Neuron (in vitro differentiated cells): ENCODE measurements at regions not wholly inside any gene's neighbourhood (a gene's known extent, or its start where the extent isn't known, plus 50 kb on each side); places are given as distances from the start of the nearest gene placed in this dataset.

Experiments used
- H2AFZ ChIP-seq: one replicate; pipeline ENCODE4 v1.6.1; 2013; ENCODE audit warnings: low read depth, mild to moderate bottlenecking, inconsistent platforms, low read length, moderate library complexity
- H3K27me3 ChIP-seq: one replicate; pipeline ENCODE4 v1.6.1; 2013; ENCODE audit warnings: low read length; ENCODE audit not compliant: insufficient read depth
- H3K36me3 ChIP-seq: one replicate; pipeline ENCODE4 v1.6.1; 2013; ENCODE audit warnings: low read length; ENCODE audit not compliant: insufficient read depth
- H3K4me1 ChIP-seq: one replicate; pipeline ENCODE4 v1.6.1; 2013; ENCODE audit warnings: low read length; ENCODE audit not compliant: insufficient read depth
- H3K4me3 ChIP-seq: 2 replicates; pipeline ENCODE4 v1.5.1; 2013; ENCODE audit warnings: mild to moderate bottlenecking, low read length, moderate library complexity
- H3K9me3 ChIP-seq: one replicate; pipeline ENCODE4 v1.6.1; 2013; ENCODE audit warnings: low read length

DNA sequence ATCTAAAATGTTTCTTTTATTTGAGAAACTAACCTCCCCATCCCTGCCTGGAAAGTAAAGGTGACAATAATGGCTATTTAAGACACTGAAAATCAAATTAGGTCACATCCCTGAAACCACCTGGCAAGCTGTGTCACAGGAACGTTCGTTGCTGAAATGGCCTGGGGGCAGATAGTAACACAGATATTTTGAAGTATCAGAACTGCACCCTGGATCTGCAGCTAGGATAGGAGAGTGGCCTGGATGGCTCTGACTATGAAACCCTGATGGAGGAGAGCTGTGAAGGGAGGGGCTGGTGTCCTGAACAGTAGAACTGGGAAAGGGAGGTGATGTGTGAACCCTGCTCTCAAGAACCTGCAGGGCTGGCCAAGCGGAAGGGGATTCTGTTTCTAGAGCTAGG lies 648.3 kb upstream of the CFAP20DC start:
- Histone ChIP-seq H3K27me3 (no peaks in the 10 kb centered on the region), H3K36me3 (no peaks in the 10 kb centered on the region), H3K4me1 (no peaks in the 10 kb centered on the region), H3K4me3 (no peak overlapping the region), H2AFZ (no peak overlapping the region), H3K9me3 (no peaks in the 10 kb centered on the region)

DNA sequence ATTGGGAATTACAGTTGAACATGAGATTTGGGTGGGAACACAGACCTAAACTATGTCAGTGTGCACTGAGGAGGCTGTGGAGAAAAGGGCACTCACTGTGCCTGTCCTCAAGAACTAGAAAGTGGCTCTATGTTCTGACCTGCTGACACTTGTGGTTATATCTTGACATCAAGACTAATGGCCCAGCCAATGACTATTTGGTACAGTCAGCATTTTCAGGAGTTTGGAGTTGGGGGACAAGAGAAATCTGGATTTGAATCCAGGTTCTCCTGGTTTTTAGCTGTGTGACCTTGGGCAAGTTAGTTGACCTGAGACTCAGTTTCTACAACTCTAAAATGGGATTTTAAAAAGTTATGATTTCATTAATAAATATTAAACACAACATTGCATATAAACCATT lies 647.0 kb upstream of the CFAP20DC start:
- no peak overlapping the region for H3K4me3 ChIP-seq
- H3K27me3 ChIP-seq = no peaks in the 10 kb centered on the region
- no peaks in the 10 kb centered on the region for H3K4me1 ChIP-seq
- H3K36me3 ChIP-seq = no peaks in the 10 kb centered on the region
- H2AFZ ChIP-seq = no peak overlapping the region
- no peaks in the 10 kb centered on the region for H3K9me3 ChIP-seq

DNA sequence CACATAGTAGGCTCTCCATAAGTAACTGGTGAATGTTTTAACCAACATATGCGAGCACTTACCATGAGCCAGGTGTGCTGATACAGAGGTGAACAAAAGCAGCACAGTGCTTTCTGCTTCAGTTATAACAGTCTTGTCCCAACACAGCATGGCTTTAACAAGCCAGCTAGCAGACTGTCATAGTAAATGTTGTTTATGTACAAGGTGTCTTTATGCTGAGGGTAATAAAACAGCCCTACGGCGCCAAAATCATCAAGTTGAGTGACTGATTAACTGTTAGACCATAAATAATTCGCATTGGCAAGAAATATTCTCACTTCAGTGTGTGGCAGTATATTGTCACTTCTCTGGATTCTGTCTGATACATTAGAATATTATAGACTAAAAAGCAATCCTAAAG lies 646.0 kb upstream of the CFAP20DC start:
- H3K9me3 ChIP-seq = no peaks in the 10 kb centered on the region
- H3K27me3 ChIP-seq = no peaks in the 10 kb centered on the region
- H2AFZ ChIP-seq = no peak overlapping the region
- H3K4me1 ChIP-seq = no peaks in the 10 kb centered on the region
- H3K36me3 ChIP-seq = no peaks in the 10 kb centered on the region
- no peak overlapping the region for H3K4me3 ChIP-seq

DNA sequence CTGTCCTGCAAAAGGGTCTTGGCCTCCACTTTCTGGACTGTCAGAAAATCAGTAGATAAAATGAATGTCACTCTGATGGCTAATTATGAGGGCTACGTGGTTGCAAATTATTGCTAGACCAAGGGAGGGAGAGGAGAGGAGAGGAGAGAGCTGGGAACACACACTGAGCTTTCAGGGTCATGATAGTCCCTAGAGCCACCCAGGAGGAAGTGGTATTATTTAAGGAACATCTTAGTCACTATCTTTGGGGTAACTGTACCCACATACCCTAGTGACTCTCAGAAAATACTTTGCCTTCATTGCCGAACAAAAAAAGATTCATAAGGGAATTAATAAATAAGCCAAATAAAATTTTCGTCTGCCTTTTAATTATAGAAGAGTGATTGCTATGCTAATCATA lies 642.3 kb upstream of the CFAP20DC start:
- Histone ChIP-seq H3K4me1 (no peaks in the 10 kb centered on the region), H3K9me3 (no peaks in the 10 kb centered on the region), H3K27me3 (no peaks in the 10 kb centered on the region), H2AFZ (no peak overlapping the region), H3K4me3 (no peak overlapping the region), H3K36me3 (no peaks in the 10 kb centered on the region)

DNA sequence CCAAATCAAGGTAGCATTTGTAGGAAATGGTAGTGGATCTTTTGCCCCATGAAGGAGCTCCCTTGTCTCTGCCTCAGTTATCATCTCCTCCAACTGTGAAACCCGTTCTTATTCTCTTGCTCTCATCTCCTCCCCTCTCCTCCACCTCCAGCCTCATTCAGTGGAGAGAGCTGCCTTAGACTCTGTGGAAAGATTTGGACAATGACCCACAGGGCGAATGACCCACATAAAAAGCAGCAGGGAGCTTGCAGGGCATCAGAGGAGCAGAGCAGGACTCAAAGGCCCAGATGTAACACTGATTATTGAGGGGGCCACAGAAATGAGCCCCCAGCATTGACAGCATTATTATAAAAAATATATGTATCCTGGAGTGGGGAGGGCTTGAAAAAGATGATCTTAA lies 641.1 kb upstream of the CFAP20DC start:
- Histone ChIP-seq H3K4me1 (no peaks in the 10 kb centered on the region), H3K9me3 (no peaks in the 10 kb centered on the region), H3K4me3 (no peak overlapping the region), H3K36me3 (no peaks in the 10 kb centered on the region), H2AFZ (no peak overlapping the region), H3K27me3 (no peaks in the 10 kb centered on the region)

- Histone ChIP-seq H3K4me3 (no peak overlapping the region), H3K4me1 (no peaks in the 10 kb centered on the region), H2AFZ (no peak overlapping the region), H3K27me3 (no peaks in the 10 kb centered on the region), H3K36me3 (no peaks in the 10 kb centered on the region), H3K9me3 (no peaks in the 10 kb centered on the region)
Observed at GRCh38 chr3:59688636-59689035, 638.8 kb upstream of the CFAP20DC start.

- H3K36me3 ChIP-seq = no peaks in the 10 kb centered on the region
- H3K27me3 ChIP-seq = no peaks in the 10 kb centered on the region
- H2AFZ ChIP-seq = no peak overlapping the region
- H3K4me1 ChIP-seq = no peaks in the 10 kb centered on the region
- H3K9me3 ChIP-seq = no peaks in the 10 kb centered on the region
- H3K4me3 ChIP-seq = no peak overlapping the region
Observed at GRCh38 chr3:59685432-59685831, 635.6 kb upstream of the CFAP20DC start.

DNA sequence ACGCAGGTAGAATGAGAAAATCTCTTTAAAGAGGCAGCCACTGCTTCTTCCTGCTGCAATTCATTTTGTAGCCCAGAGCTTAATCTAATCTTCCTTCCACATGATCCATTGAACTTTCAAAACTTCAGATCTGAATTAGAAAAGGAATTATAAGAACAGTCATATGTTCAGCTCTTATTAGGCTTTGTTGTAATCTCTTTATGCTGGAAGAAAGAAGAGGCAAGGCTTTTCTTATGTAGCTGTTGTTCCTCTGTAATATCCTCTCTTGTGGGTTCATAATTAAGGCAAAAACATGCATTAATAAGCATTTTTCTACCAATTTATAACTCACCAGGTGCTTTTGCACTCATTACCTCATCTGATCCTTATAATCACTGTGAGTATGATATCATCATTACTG lies 634.9 kb upstream of the CFAP20DC start:
- Histone ChIP-seq H3K9me3 (no peaks in the 10 kb centered on the region), H3K4me1 (no peaks in the 10 kb centered on the region), H3K36me3 (no peaks in the 10 kb centered on the region), H2AFZ (no peak overlapping the region), H3K4me3 (no peak overlapping the region), H3K27me3 (no peaks in the 10 kb centered on the region)

GRCh38 chr3:59680919-59681318 lies 631.1 kb upstream of the CFAP20DC start:
- H2AFZ ChIP-seq = no peak overlapping the region
- peaks cover 5% of the 10 kb centered on the region for H3K4me1 ChIP-seq
- H3K9me3 ChIP-seq = no peaks in the 10 kb centered on the region
- H3K27me3 ChIP-seq = no peaks in the 10 kb centered on the region
- H3K36me3 ChIP-seq = no peaks in the 10 kb centered on the region
- H3K4me3 ChIP-seq = no peak overlapping the region

GRCh38 chr3:59677747-59678702 lies 628.2 kb upstream of the CFAP20DC start:
- Histone ChIP-seq H2AFZ (no peak overlapping the region), H3K9me3 (no peaks in the 10 kb centered on the region), H3K4me1 (peaks cover 5% of the 10 kb centered on the region), H3K36me3 (no peaks in the 10 kb centered on the region), H3K4me3 (no peak overlapping the region), H3K27me3 (no peaks in the 10 kb centered on the region)

DNA sequence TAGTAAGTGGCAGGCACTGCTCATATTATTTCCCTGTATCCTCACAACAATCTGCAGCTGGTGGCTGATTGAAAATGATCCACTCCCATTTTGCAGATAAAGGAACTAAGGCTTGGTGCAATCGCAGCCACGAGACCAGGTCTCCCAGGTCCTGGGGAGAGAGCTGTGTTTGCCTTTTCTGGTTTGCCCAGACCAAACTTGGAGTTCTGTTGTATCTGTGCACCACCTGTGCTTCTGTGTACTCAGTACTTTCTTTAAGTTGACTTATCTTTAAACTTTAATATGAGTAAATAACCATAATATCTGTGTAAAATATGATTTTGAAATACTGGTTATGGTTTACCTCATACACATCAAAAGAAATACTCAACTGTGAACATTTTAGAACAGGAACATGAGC lies 625.7 kb upstream of the CFAP20DC start:
- no peaks in the 10 kb centered on the region for H3K9me3 ChIP-seq
- no peaks in the 10 kb centered on the region for H3K36me3 ChIP-seq
- H2AFZ ChIP-seq = no peak overlapping the region
- no peaks in the 10 kb centered on the region for H3K27me3 ChIP-seq
- H3K4me3 ChIP-seq = no peak overlapping the region
- peaks cover 5% of the 10 kb centered on the region for H3K4me1 ChIP-seq

GRCh38 chr3:59663076-59663850 lies 613.4 kb upstream of the CFAP20DC start:
- Histone ChIP-seq H3K9me3 (no peaks in the 10 kb centered on the region), H2AFZ (no peak overlapping the region), H3K4me3 (no peak overlapping the region)

DNA sequence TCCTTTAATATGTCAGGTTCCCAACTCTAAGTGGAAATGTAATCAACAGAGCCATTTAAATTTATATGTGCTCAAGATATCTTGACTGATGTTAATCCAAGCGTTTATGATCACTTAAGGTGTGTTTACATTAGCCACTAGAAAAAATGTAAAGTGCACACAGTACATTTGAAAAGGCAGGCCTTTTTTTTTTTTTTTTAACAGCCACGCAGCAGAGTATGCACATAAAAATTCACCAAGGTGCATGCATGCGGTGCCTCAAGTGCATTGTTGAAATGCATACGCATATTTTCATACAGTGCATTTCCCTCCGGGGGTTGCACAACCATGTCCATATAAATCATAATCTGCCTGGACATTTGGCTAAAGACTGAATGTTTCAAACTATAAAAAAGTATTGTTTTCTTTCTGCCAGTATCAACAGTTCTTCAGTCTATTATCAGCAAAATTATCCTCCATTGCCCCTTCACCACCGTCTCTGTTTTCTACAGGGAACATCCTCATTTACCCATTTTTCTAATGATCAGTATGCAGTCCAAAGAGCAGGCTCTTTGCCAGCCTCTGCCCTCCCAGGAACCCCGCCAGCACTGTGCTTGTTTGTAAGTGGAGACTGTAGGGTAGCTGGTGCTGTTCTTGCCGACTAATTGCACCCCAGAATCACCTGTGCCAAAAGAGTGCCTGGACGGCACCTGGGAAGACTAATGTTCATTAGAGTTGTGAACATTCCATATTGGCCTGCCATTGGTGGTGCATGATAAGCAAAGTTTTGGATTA lies 611.2 kb upstream of the CFAP20DC start:
- Histone ChIP-seq H3K36me3 (no peaks in the 10 kb centered on the region), H2AFZ (no peak overlapping the region), H3K27me3 (no peaks in the 10 kb centered on the region), H3K4me1 (no peaks in the 10 kb centered on the region), H3K4me3 (no peak overlapping the region), H3K9me3 (no peaks in the 10 kb centered on the region)

More at GRCh38 chr3:59663076-59663850, 613.4 kb upstream of the CFAP20DC start:
- Histone ChIP-seq H3K27me3 (no peaks in the 10 kb centered on the region), H3K36me3 (no peaks in the 10 kb centered on the region), H3K4me1 (no peaks in the 10 kb centered on the region)
